Caco-2 (cell line): ENCODE measurements at regions not wholly inside any gene's neighbourhood (a gene's known extent, or its start where the extent isn't known, plus 50 kb on each side); places are given as distances from the start of the nearest gene placed in this dataset.

Experiments
- BruUV-seq: library from RNA; stranded (reverse); fragments of 400-500 nt; replicated peaks from 2 replicates; lab custom pipeline; 2021; lab: Mats Ljungman, UMichigan
- CTCF ChIA-PET: fragments of 300-600 bp; sonication (Branson Sonifier 250); formaldehyde crosslinking; loops from one replicate; lab custom pipeline; 2022; ENCODE audit warnings: antibody characterized with exemption; lab: Charles Lee
- POLR2A ChIA-PET: fragments of 300-600 bp; sonication (Branson Sonifier 250); formaldehyde crosslinking; loops from one replicate; lab custom pipeline; 2022; ENCODE audit warnings: antibody characterized with exemption; lab: Charles Lee
- DNase-seq, 2 experiments: peaks; one replicate each; pipeline versions ENCODE4 v3.0.0 to v3.0.0-alpha.2; 2020 to 2022
- H3K27me3 ChIP-seq: replicated peaks from 2 replicates; pipeline ENCODE4 v1.6.0; 2011; ENCODE audit warnings: low read length; ENCODE audit not compliant: control insufficient read depth, insufficient read depth
- H3K36me3 ChIP-seq: 2 replicates; pipeline ENCODE4 v1.5.1; 2011; ENCODE audit warnings: low read length; ENCODE audit not compliant: control insufficient read depth, insufficient read depth
- H3K4me1 ChIP-seq: fragments of 250-450 bp; sonication (Bioruptor Pico); 2 replicates; pipeline ENCODE4 v1.5.1; 2020; ENCODE audit warnings: mild to moderate bottlenecking
- H3K4me3 ChIP-seq: 2 replicates; pipeline ENCODE4 v1.5.1; 2011; ENCODE audit warnings: low read depth, mild to moderate bottlenecking, control low read depth, low read length
- H3K9me3 ChIP-seq: fragments of 250-450 bp; sonication (Bioruptor Pico); 2 replicates; pipeline ENCODE4 v1.5.1; 2020; ENCODE audit warnings: mild to moderate bottlenecking, moderate library complexity
- H3K27ac Mint-ChIP-seq: one replicate; pipeline ENCODE4 v1.8.0; 2022; ENCODE audit warnings: mixed read lengths; ENCODE audit not compliant: unreplicated experiment
- H3K27me3 Mint-ChIP-seq: one replicate; pipeline ENCODE4 v1.8.0; 2022; ENCODE audit warnings: mixed read lengths; ENCODE audit not compliant: insufficient read depth, unreplicated experiment
- H3K36me3 Mint-ChIP-seq: one replicate; pipeline ENCODE4 v1.8.0; 2022; ENCODE audit warnings: mild to moderate bottlenecking, mixed read lengths; ENCODE audit not compliant: insufficient read depth, unreplicated experiment
- H3K4me1 Mint-ChIP-seq: one replicate; pipeline ENCODE4 v1.8.0; 2022; ENCODE audit warnings: low read depth, mixed read lengths; ENCODE audit not compliant: unreplicated experiment
- H3K4me3 Mint-ChIP-seq: one replicate; pipeline ENCODE4 v1.8.0; 2022; ENCODE audit warnings: mild to moderate bottlenecking, moderate library complexity, mixed read lengths; ENCODE audit not compliant: unreplicated experiment
- H3K9me3 Mint-ChIP-seq: one replicate; pipeline ENCODE4 v1.8.0; 2022; ENCODE audit warnings: mixed read lengths; ENCODE audit not compliant: unreplicated experiment
- intact Hi-C: fragments of 100-400 bp; cut with micrococcal nuclease; formaldehyde crosslinking; loops from one replicate; pipeline ENCODE4 v1.10.0; 2022; ENCODE audit not compliant: unreplicated experiment
- TF ChIP-seq, protein P1 (sequence below), 2 experiments: fragments of 200-600 bp in 1 of 2; IDR thresholded peaks; 1 replicate in 1 of 2; 2 replicates in 1 of 2; pipeline versions ENCODE4 v1.5.1 to v1.8.0; 2011 to 2022; ENCODE audit warnings: antibody characterized with exemption in 1 of 2, control low read depth in 1 of 2, inconsistent platforms in 1 of 2, low read depth in 1 of 2, low read length in 1 of 2, mild to moderate bottlenecking in 1 of 2, moderate library complexity in 1 of 2; ENCODE audit not compliant: insufficient read depth in 1 of 2, severe bottlenecking in 1 of 2, unreplicated experiment in 1 of 2

GRCh38 chr9:71521132-71521531, 247.2 kb downstream of the CEMIP2 start:
- H3K4me3 ChIP-seq = no peak overlapping the region
- no peaks in the 10 kb centered on the region for H3K36me3 ChIP-seq
- no peaks in the 10 kb centered on the region for H3K4me1 ChIP-seq
- Mint-ChIP-seq H3K9me3 (no peaks in the 10 kb centered on the region), H3K36me3 (no peaks in the 10 kb centered on the region), H3K4me3 (no peak overlapping the region), H3K4me1 (no peaks in the 10 kb centered on the region), H3K27me3 (no peaks in the 10 kb centered on the region), H3K27ac (no peak overlapping the region)
- POLR2A ChIA-PET = no interaction called here
- no peak for DNase-seq
- BruUV-seq = no TSS peak
- intact Hi-C loops = no loop called here
- CTCF ChIA-PET = no interaction called here
- H3K9me3 ChIP-seq = no peaks in the 10 kb centered on the region
- TF ChIP-seq, protein P1, sequence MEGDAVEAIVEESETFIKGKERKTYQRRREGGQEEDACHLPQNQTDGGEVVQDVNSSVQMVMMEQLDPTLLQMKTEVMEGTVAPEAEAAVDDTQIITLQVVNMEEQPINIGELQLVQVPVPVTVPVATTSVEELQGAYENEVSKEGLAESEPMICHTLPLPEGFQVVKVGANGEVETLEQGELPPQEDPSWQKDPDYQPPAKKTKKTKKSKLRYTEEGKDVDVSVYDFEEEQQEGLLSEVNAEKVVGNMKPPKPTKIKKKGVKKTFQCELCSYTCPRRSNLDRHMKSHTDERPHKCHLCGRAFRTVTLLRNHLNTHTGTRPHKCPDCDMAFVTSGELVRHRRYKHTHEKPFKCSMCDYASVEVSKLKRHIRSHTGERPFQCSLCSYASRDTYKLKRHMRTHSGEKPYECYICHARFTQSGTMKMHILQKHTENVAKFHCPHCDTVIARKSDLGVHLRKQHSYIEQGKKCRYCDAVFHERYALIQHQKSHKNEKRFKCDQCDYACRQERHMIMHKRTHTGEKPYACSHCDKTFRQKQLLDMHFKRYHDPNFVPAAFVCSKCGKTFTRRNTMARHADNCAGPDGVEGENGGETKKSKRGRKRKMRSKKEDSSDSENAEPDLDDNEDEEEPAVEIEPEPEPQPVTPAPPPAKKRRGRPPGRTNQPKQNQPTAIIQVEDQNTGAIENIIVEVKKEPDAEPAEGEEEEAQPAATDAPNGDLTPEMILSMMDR (IDR thresholded peaks at IDR 0.05; ENCODE audit: insufficient read depth in 1 of 2, low read depth in 1 of 2, low read length in 1 of 2, severe bottlenecking in 1 of 2, unreplicated experiment in 1 of 2) = no peak
- H3K27me3 ChIP-seq = no peaks in the 10 kb centered on the region

- H3K4me3 Mint-ChIP-seq = no peak overlapping the region
- intact Hi-C loops = no loop called here
- no peaks in the 10 kb centered on the region for H3K9me3 Mint-ChIP-seq
- no peak overlapping the region for H3K27ac Mint-ChIP-seq
- Histone ChIP-seq H3K4me1 (no peaks in the 10 kb centered on the region), H3K27me3 (no peaks in the 10 kb centered on the region), H3K4me3 (no peak overlapping the region), H3K36me3 (no peaks in the 10 kb centered on the region), H3K9me3 (no peaks in the 10 kb centered on the region)
- no peaks in the 10 kb centered on the region for H3K36me3 Mint-ChIP-seq
- H3K27me3 Mint-ChIP-seq = no peaks in the 10 kb centered on the region
- ChIA-PET POLR2A (no interaction called here), CTCF (no interaction called here)
- TF ChIP-seq, protein P1 (IDR thresholded peaks at IDR 0.05; ENCODE audit: insufficient read depth in 1 of 2, low read depth in 1 of 2, low read length in 1 of 2, severe bottlenecking in 1 of 2, unreplicated experiment in 1 of 2) = no peak
- no peak for DNase-seq
- no TSS peak for BruUV-seq
- no peaks in the 10 kb centered on the region for H3K4me1 Mint-ChIP-seq
Measured at GRCh38 chr9:71519098-71519696, 249.1 kb downstream of the CEMIP2 start.

GRCh38 chr9:71518045-71518827, 250.1 kb downstream of the CEMIP2 start:
- H3K4me1 Mint-ChIP-seq = no peaks in the 10 kb centered on the region
- POLR2A ChIA-PET = no interaction called here
- no peak overlapping the region for H3K27ac Mint-ChIP-seq
- no peak overlapping the region for H3K4me3 ChIP-seq
- H3K4me3 Mint-ChIP-seq = no peak overlapping the region
- no peak for DNase-seq
- H3K9me3 Mint-ChIP-seq = no peaks in the 10 kb centered on the region
- H3K36me3 ChIP-seq = no peaks in the 10 kb centered on the region
- intact Hi-C loops = no loop called here
- BruUV-seq = no TSS peak
- CTCF ChIA-PET = no interaction called here
- no peaks in the 10 kb centered on the region for H3K27me3 Mint-ChIP-seq
- TF ChIP-seq, protein P1 (IDR thresholded peaks at IDR 0.05; ENCODE audit: insufficient read depth in 1 of 2, low read depth in 1 of 2, low read length in 1 of 2, severe bottlenecking in 1 of 2, unreplicated experiment in 1 of 2) = no peak
- H3K4me1 ChIP-seq = no peaks in the 10 kb centered on the region
- H3K36me3 Mint-ChIP-seq = no peaks in the 10 kb centered on the region
- H3K27me3 ChIP-seq = no peaks in the 10 kb centered on the region
- no peaks in the 10 kb centered on the region for H3K9me3 ChIP-seq
